H1 (cell line): ENCODE measurements at regions not wholly inside any gene's neighbourhood (a gene's known extent, or its start where the extent isn't known, plus 50 kb on each side); places are given as distances from the start of the nearest gene placed in this dataset.

ENCODE experiments used
- CTCF ChIA-PET: fragments of 300-600 bp; sonication (Branson Sonifier 250); formaldehyde crosslinking; loops from one replicate; lab custom pipeline; 2021; ENCODE audit not compliant: partially characterized antibody; lab: Charles Lee
- POLR2A ChIA-PET: fragments of 300-600 bp; sonication (Branson Sonifier 250); formaldehyde crosslinking; loops from one replicate; lab custom pipeline; 2021; ENCODE audit warnings: inconsistent platforms; ENCODE audit not compliant: partially characterized antibody; lab: Charles Lee
- DNase-seq, 2 experiments: peaks; one replicate each; pipeline versions ENCODE4 v3.0.0 to v3.0.0-alpha.2; 2010 to 2022; ENCODE audit warnings: low spot score in 2 of 2, low read depth in 1 of 2, mixed read lengths in 1 of 2
- FAIRE-seq: peaks from 2 replicates; lab custom pipeline; 2011; peaks lifted over from hg19 to GRCh38; lab: Jason Lieb, UNC
- H2AFZ ChIP-seq: 2 replicates; pipeline ENCODE4 v1.8.1; 2012; ENCODE audit warnings: low read length, inconsistent platforms
- H2AK5ac ChIP-seq: 2 replicates; pipeline ENCODE4 v1.6.1; 2013; ENCODE audit warnings: low read depth, low read length
- H2BK120ac ChIP-seq: replicated peaks from 2 replicates; pipeline ENCODE3; 2013; ENCODE audit warnings: low read depth, low read length, inconsistent platforms
- H2BK12ac ChIP-seq: 2 replicates; pipeline ENCODE4 v1.6.1; 2013; ENCODE audit warnings: low read depth, low read length
- H2BK15ac ChIP-seq: 2 replicates; pipeline ENCODE4 v1.6.1; 2013; ENCODE audit warnings: low read length
- H2BK20ac ChIP-seq: 2 replicates; pipeline ENCODE4 v1.6.1; 2013; ENCODE audit warnings: low read length
- H2BK5ac ChIP-seq: 2 replicates; pipeline ENCODE4 v1.6.1; 2013; ENCODE audit warnings: low read depth, low read length
- H3K14ac ChIP-seq: 2 replicates; pipeline ENCODE4 v1.6.1; 2013; ENCODE audit warnings: inconsistent platforms; ENCODE audit not compliant: insufficient read length
- H3K18ac ChIP-seq: 2 replicates; pipeline ENCODE4 v1.6.1; 2013; ENCODE audit warnings: low read length; ENCODE audit errors: extremely low read depth
- H3K23ac ChIP-seq: 2 replicates; pipeline ENCODE4 v1.6.1; 2013; ENCODE audit warnings: inconsistent platforms; ENCODE audit not compliant: insufficient read length
- H3K23me2 ChIP-seq: 2 replicates; pipeline ENCODE4 v1.6.1; 2013; ENCODE audit warnings: low read depth, low read length
- H3K27ac ChIP-seq: 2 replicates; pipeline ENCODE4 v1.6.1; 2011; ENCODE audit warnings: low read depth, low read length, inconsistent platforms
- H3K27me3 ChIP-seq, 4 experiments: replicated peaks in 1 of 4; 1 replicate in 1 of 4; 2 replicates in 3 of 4; pipeline versions ENCODE4 v1.6.1 to v1.8.1; 2011 to 2013; ENCODE audit warnings: low read length in 3 of 4, mild to moderate bottlenecking in 3 of 4, inconsistent platforms in 2 of 4, mixed read lengths in 2 of 4, moderate library complexity in 1 of 4; ENCODE audit not compliant: control insufficient read depth in 3 of 4, insufficient read depth in 3 of 4; ENCODE audit errors: extremely low read depth in 1 of 4
- H3K36me3 ChIP-seq, 4 experiments: 2 replicates each; pipeline versions ENCODE4 v1.6.1 to v1.8.1; 2011 to 2013; ENCODE audit warnings: mild to moderate bottlenecking in 4 of 4, low read length in 3 of 4, moderate library complexity in 2 of 4, control low read depth in 1 of 4, inconsistent platforms in 1 of 4; ENCODE audit not compliant: insufficient read depth in 4 of 4, control insufficient read depth in 2 of 4
- H3K4ac ChIP-seq: replicated peaks from 2 replicates; pipeline ENCODE3; 2013; ENCODE audit warnings: low read length, low read depth, mixed read lengths, inconsistent platforms; ENCODE audit not compliant: insufficient read length
- H3K4me1 ChIP-seq, 4 experiments: replicated peaks in 1 of 4; 1 replicate in 1 of 4; 2 replicates in 3 of 4; pipeline versions ENCODE4 v1.6.1 to v1.8.1; 2011 to 2013; ENCODE audit warnings: low read length in 3 of 4, inconsistent platforms in 2 of 4, mixed read lengths in 1 of 4; ENCODE audit not compliant: insufficient read depth in 4 of 4, control insufficient read depth in 3 of 4
- H3K4me2 ChIP-seq, 2 experiments: 2 replicates each; pipeline versions ENCODE4 v1.6.1 to v1.8.1; 2011 to 2013; ENCODE audit warnings: low read depth in 2 of 2, low read length in 2 of 2, control low read depth in 1 of 2, inconsistent platforms in 1 of 2, mild to moderate bottlenecking in 1 of 2; ENCODE audit not compliant: insufficient read depth in 1 of 2
- H3K4me3 ChIP-seq, 4 experiments: fragments of 200-600, 300-600 bp in 1 of 4; sonication (generic), shearing (Covaris generic), sonication (Bioruptor Twin) in 1 of 4; 2 replicates each; pipeline versions ENCODE4 v1.5.1 to v1.8.1; 2011 to 2016; ENCODE audit warnings: low read length in 4 of 4, low read depth in 3 of 4, control low read depth in 2 of 4, inconsistent platforms in 2 of 4, mild to moderate bottlenecking in 2 of 4, mixed read lengths in 1 of 4, moderate library complexity in 1 of 4; ENCODE audit not compliant: insufficient read depth in 2 of 4; ENCODE audit errors: extremely low read depth in 1 of 4
- H3K56ac ChIP-seq: replicated peaks from 2 replicates; pipeline ENCODE3; 2013; ENCODE audit warnings: low read depth, mild to moderate bottlenecking, mixed read lengths, low read length, inconsistent platforms; ENCODE audit not compliant: insufficient read length
- H3K79me1 ChIP-seq: 2 replicates; pipeline ENCODE4 v1.6.1; 2013; ENCODE audit warnings: low read depth, low read length, control low read depth
- H3K79me2 ChIP-seq, 2 experiments: 2 replicates each; pipeline versions ENCODE4 v1.6.1 to v1.8.1; 2012 to 2013; ENCODE audit warnings: low read length in 2 of 2, mild to moderate bottlenecking in 2 of 2, inconsistent platforms in 1 of 2; ENCODE audit not compliant: insufficient read depth in 2 of 2, control insufficient read depth in 1 of 2
- H3K9ac ChIP-seq, 4 experiments: replicated peaks in 1 of 4; 1 replicate in 1 of 4; 2 replicates in 3 of 4; pipeline versions ENCODE4 v1.6.1 to v1.8.1; 2011 to 2013; ENCODE audit warnings: low read depth in 3 of 4, low read length in 3 of 4, control low read depth in 2 of 4, mild to moderate bottlenecking in 2 of 4, moderate library complexity in 2 of 4, inconsistent platforms in 1 of 4; ENCODE audit errors: extremely low read depth in 1 of 4
- H3K9me3 ChIP-seq, 2 experiments: 2 replicates each; pipeline versions ENCODE4 v1.6.1 to v1.8.1; 2012 to 2013; ENCODE audit warnings: mild to moderate bottlenecking in 2 of 2, moderate library complexity in 2 of 2, control low read depth in 1 of 2, inconsistent platforms in 1 of 2, low read depth in 1 of 2, low read length in 1 of 2, mixed read lengths in 1 of 2; ENCODE audit not compliant: insufficient read depth in 2 of 2
- H4K20me1 ChIP-seq, 2 experiments: replicated peaks in 1 of 2; 2 replicates each; pipeline versions ENCODE3 to v1.8.1; 2011 to 2013; ENCODE audit warnings: inconsistent platforms in 2 of 2, low read length in 2 of 2, mild to moderate bottlenecking in 1 of 2; ENCODE audit not compliant: insufficient read depth in 2 of 2, control insufficient read depth in 1 of 2
- H4K5ac ChIP-seq: 2 replicates; pipeline ENCODE4 v1.6.1; 2013; ENCODE audit warnings: low read length, low read depth, mixed read lengths, inconsistent platforms; ENCODE audit not compliant: insufficient read length
- H4K8ac ChIP-seq: 2 replicates; pipeline ENCODE4 v1.8.0; 2013; ENCODE audit warnings: mild to moderate bottlenecking, moderate library complexity, low read length, inconsistent platforms; ENCODE audit not compliant: insufficient read depth; ENCODE audit errors: extremely low read depth
- H4K91ac ChIP-seq: replicated peaks from 2 replicates; pipeline ENCODE3; 2013; ENCODE audit warnings: low read length, mixed read lengths, inconsistent platforms; ENCODE audit not compliant: insufficient read length
- BACH1 ChIP-seq: IDR thresholded peaks from 2 replicates; pipeline ENCODE4 v1.6.1; 2012; ENCODE audit warnings: low read length, improper control_type of control experiment
- BRCA1 ChIP-seq: IDR thresholded peaks from 2 replicates; pipeline ENCODE4 v1.6.1; 2012; ENCODE audit warnings: low read depth, low read length, improper control_type of control experiment
- CBX5 ChIP-seq: fragments of 300-800, 300-1000 bp; sonication (generic); IDR thresholded peaks from 2 replicates; pipeline ENCODE4 v1.7.1; 2016; ENCODE audit warnings: antibody characterized with exemption, low read length, low read depth
- CHD2 ChIP-seq: IDR thresholded peaks from 2 replicates; pipeline ENCODE4 v1.6.1; 2012; ENCODE audit warnings: low read length, improper control_type of control experiment
- EGR1 ChIP-seq: IDR thresholded peaks from 2 replicates; pipeline ENCODE4 v1.6.1; 2011; ENCODE audit warnings: low read depth, low read length, borderline replicate concordance
- EZH2 ChIP-seq: fragments of 200-600 bp; sonication (generic); IDR thresholded peaks from 2 replicates; pipeline ENCODE4 v1.7.1; 2012; ENCODE audit warnings: low read depth, mild to moderate bottlenecking, moderate library complexity, low read length, inconsistent platforms; ENCODE audit not compliant: severe bottlenecking
- GTF2F1 ChIP-seq: IDR thresholded peaks from 2 replicates; pipeline ENCODE4 v1.6.1; 2012; ENCODE audit warnings: low read depth, low read length, improper control_type of control experiment, borderline replicate concordance
- KDM5A ChIP-seq: fragments of 200-600 bp; IDR thresholded peaks from 2 replicates; pipeline ENCODE4 v1.7.1; 2012; ENCODE audit warnings: mild to moderate bottlenecking, low read length, inconsistent platforms, mixed read lengths
- NRF1 ChIP-seq: IDR thresholded peaks from 2 replicates; pipeline ENCODE4 v1.6.1; 2011; ENCODE audit warnings: mild to moderate bottlenecking, low read depth, low read length, improper control_type of control experiment
- POU5F1 ChIP-seq: IDR thresholded peaks from 2 replicates; pipeline ENCODE4 v1.6.1; 2011; ENCODE audit warnings: low read depth, mild to moderate bottlenecking, low read length, moderate library complexity
- SIRT6 ChIP-seq: IDR thresholded peaks from one replicate; pipeline ENCODE4 v1.7.1; 2012; ENCODE audit warnings: low read length, inconsistent platforms
- SUZ12 ChIP-seq: fragments of 200-600 bp; sonication (generic); IDR thresholded peaks from 2 replicates; pipeline ENCODE4 v1.6.1; 2012; ENCODE audit warnings: mild to moderate bottlenecking, inconsistent platforms, low read length, moderate library complexity, mixed read lengths
- TBP ChIP-seq: IDR thresholded peaks from 2 replicates; pipeline ENCODE4 v1.6.1; 2011; ENCODE audit warnings: low read depth, low read length, improper control_type of control experiment
- TEAD4 ChIP-seq: IDR thresholded peaks from 2 replicates; pipeline ENCODE4 v1.6.1; 2012; ENCODE audit warnings: low read depth, low read length, inconsistent platforms, mixed read lengths
- ZNF274 ChIP-seq: IDR thresholded peaks from 2 replicates; pipeline ENCODE4 v1.7.0; 2012; ENCODE audit warnings: low read length, borderline replicate concordance; ENCODE audit errors: extremely low read depth
- WGBS, 2 experiments: shearing (Covaris generic) in 1 of 2; methylation state at CpG; one replicate each; pipeline versions ENCODE4 v1.1.6 to v1.1.7; 2013 to 2015; ENCODE audit warnings: low lambda C conversion rate in 2 of 2, mixed read lengths in 2 of 2, inconsistent platforms in 1 of 2, low coverage in 1 of 2, missing lambda C conversion rate in 1 of 2; ENCODE audit not compliant: insufficient replicate concordance in 2 of 2, insufficient coverage in 1 of 2, insufficient read length in 1 of 2; ENCODE audit errors: extremely low coverage in 1 of 2, missing lambda C conversion rate in 1 of 2; 5-methylcytosine and 5-hydroxymethylcytosine counted together

DNA sequence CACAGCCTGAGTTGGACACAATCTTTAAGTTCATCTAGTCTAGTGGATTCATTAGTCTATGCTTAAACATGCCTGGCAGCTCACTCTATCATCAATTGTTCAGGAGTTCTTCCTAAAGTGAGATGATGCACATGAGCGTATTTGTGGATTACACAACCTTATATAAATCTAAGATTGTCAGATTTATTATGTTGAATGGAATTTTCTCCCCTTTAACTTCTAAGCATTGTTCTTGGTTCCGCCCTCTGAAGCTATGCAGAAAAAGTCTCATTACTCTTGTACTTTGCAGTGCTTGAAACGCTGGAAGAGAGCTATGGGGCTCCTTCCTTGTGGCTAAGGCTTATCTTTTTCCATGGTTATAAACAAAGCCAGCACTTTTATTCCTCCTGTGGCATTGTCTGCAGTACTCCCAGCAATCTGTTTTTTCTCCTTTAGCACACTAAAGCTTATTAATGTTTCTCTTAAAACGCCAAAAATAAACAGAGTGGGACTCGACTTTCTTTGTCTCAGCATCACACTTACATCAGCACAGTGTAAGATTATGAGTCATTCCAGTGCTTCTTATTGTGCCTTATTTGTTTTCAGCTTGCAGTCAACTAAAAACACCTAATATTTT lies 316.8 kb upstream of the CAMK1G start:
- DNase-seq (no peak), FAIRE-seq (no peak)
- H3K23ac ChIP-seq: no peak overlapping the region
- H3K79me2 ChIP-seq: no peaks in the 10 kb centered on the region
- no peak overlapping the region for H3K14ac ChIP-seq
- ChIA-PET CTCF (interaction anchor here (0.7 to 1.6 kb wide), 10 partner anchors 14 to 250 kb away, joined by 3 to 7 read pairs (median 3); no protein-coding TSS in a partner anchor), POLR2A (interaction anchor here (1.3 kb wide), 1 partner anchor 18 kb away, joined by 3 read pairs; no protein-coding TSS in a partner anchor)
- no peak overlapping the region for H4K8ac ChIP-seq
- no peaks in the 10 kb centered on the region for H3K79me1 ChIP-seq
- H3K36me3 ChIP-seq: no peaks in the 10 kb centered on the region
- H2BK12ac ChIP-seq: no peak overlapping the region
- H2BK5ac ChIP-seq: no peak overlapping the region
- no peaks in the 10 kb centered on the region for H3K23me2 ChIP-seq
- no peak overlapping the region for H4K91ac ChIP-seq
- no peak overlapping the region for H2BK120ac ChIP-seq
- H4K20me1 ChIP-seq: no peaks in the 10 kb centered on the region
- H3K18ac ChIP-seq: no peak overlapping the region
- H3K9ac ChIP-seq: no peak overlapping the region
- H2AK5ac ChIP-seq: no peak overlapping the region
- H3K4me2 ChIP-seq: no peak overlapping the region
- no peak overlapping the region for H3K56ac ChIP-seq
- H3K27ac ChIP-seq: no peak overlapping the region
- no peak overlapping the region for H3K4ac ChIP-seq
- no peaks in the 10 kb centered on the region for H3K9me3 ChIP-seq
- no peaks in the 10 kb centered on the region for H3K27me3 ChIP-seq
- TF ChIP-seq POU5F1 (no peak), TBP (no peak), CBX5 (no peak), EZH2 (no peak), KDM5A (no peak), SUZ12 (no peak), CHD2 (no peak), NRF1 (no peak), SIRT6 (no peak), EGR1 (no peak), ZNF274 (no peak), BACH1 (no peak), GTF2F1 (no peak), BRCA1 (no peak), TEAD4 (no peak)
- H3K4me1 ChIP-seq: no peaks in the 10 kb centered on the region
- WGBS, 2 experiments: 85% methylated on average over 5 of the region's 5 CpGs; no CpG with 5 or more reads in 1 of the 2 experiments
- no peak overlapping the region for H3K4me3 ChIP-seq
- no peak overlapping the region for H4K5ac ChIP-seq
- H2BK20ac ChIP-seq: no peak overlapping the region
- no peak overlapping the region for H2BK15ac ChIP-seq
- H2AFZ ChIP-seq: no peak overlapping the region
